ENCODE measurements at regions not wholly inside any gene's neighbourhood (a gene's known extent, or its start where the extent isn't known, plus 50 kb on each side); places are given as distances from the start of the nearest gene placed in this dataset.

DNA sequence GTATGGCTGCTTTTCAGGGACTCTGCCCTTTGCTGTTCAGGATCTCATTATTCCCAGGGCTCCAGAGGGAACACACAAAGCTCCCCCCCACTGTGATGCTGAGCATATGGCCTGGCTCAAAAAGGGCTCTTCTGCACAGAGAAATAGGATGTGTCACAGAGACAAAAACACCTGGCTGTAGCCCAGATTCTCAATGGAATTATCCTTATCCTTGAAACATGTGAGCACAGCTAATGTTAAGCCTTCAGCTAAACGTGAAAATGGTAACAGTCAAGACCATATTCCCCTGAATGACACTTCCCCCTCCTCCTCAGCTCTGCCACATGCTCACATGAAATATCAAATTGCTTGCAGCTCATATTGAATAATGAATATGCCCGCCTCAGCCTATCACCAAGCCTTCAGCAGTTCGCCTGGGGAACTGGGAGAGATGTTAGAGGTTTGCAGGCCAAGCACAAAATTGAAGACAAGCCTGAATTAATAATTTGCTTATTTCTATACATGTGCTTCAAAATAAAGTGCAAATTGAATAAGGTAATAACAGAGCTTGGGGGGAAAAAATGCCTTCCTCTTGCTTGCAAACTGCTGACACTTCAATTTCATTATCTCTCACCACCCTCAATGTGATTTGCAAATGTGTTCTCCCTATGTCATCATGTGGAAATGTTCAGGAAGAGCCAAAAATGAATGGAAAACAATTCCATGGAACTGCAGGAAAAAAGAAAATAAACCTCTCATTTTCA is 181.0 kb upstream of the HNRNPA3 start:
- no peak for TF ChIP-seq GABPA (IDR thresholded peaks at IDR 0.05 in 1 of 2, conservative IDR thresholded peaks at IDR 0.05 in 1 of 2)
- TF ChIP-seq, protein P1, sequence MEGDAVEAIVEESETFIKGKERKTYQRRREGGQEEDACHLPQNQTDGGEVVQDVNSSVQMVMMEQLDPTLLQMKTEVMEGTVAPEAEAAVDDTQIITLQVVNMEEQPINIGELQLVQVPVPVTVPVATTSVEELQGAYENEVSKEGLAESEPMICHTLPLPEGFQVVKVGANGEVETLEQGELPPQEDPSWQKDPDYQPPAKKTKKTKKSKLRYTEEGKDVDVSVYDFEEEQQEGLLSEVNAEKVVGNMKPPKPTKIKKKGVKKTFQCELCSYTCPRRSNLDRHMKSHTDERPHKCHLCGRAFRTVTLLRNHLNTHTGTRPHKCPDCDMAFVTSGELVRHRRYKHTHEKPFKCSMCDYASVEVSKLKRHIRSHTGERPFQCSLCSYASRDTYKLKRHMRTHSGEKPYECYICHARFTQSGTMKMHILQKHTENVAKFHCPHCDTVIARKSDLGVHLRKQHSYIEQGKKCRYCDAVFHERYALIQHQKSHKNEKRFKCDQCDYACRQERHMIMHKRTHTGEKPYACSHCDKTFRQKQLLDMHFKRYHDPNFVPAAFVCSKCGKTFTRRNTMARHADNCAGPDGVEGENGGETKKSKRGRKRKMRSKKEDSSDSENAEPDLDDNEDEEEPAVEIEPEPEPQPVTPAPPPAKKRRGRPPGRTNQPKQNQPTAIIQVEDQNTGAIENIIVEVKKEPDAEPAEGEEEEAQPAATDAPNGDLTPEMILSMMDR (IDR thresholded peaks at IDR 0.05; ENCODE audit: low read depth, low read length, missing input control): no peak
- no peak for TF ChIP-seq YY1 (IDR thresholded peaks at IDR 0.05)
